WTC11 (cell line): ENCODE measurements at regions not wholly inside any gene's neighbourhood (a gene's known extent, or its start where the extent isn't known, plus 50 kb on each side); places are given as distances from the start of the nearest gene placed in this dataset.

Source experiments
- ATAC-seq: fragments of 200-7000 bp; cut with Tn5 transposase; 2 replicates; pipeline ENCODE4 v1.10.0; 2021; ENCODE audit warnings: mild to moderate bottlenecking, moderate library complexity
- CTCF ChIA-PET: fragments of 300-600 bp; sonication (Branson Sonifier 250); formaldehyde crosslinking; loops from one replicate; lab custom pipeline; 2021; ENCODE audit warnings: antibody characterized with exemption; lab: Charles Lee
- POLR2A ChIA-PET: fragments of 350-600 bp; sonication (Branson Sonifier 250); formaldehyde crosslinking; loops from one replicate; lab custom pipeline; 2021; ENCODE audit warnings: antibody characterized with exemption; lab: Charles Lee
- DNase-seq: peaks from one replicate; pipeline ENCODE4 v3.0.0; 2021; ENCODE audit warnings: low spot score
- H3K27ac Mint-ChIP-seq: 2 replicates; pipeline ENCODE4 v1.8.0; 2021; ENCODE audit warnings: mixed read lengths
- H3K27me3 Mint-ChIP-seq: 2 replicates; pipeline ENCODE4 v1.8.0; 2021; ENCODE audit warnings: low read depth, mild to moderate bottlenecking, moderate library complexity, mixed read lengths
- H3K36me3 Mint-ChIP-seq: 2 replicates; pipeline ENCODE4 v1.8.0; 2021; ENCODE audit warnings: mixed read lengths
- H3K4me1 Mint-ChIP-seq: 2 replicates; pipeline ENCODE4 v1.8.0; 2022; ENCODE audit warnings: mixed read lengths
- H3K4me3 Mint-ChIP-seq: 2 replicates; pipeline ENCODE4 v1.8.0; 2021; ENCODE audit warnings: mild to moderate bottlenecking, moderate library complexity, mixed read lengths
- H3K9me3 Mint-ChIP-seq: 2 replicates; pipeline ENCODE4 v1.8.0; 2021; ENCODE audit warnings: mixed read lengths
- ATF1 ChIP-seq: sonication (generic); formaldehyde crosslinking; IDR thresholded peaks from 2 replicates; pipeline ENCODE4 v1.8.1; 2023; ENCODE audit warnings: mild to moderate bottlenecking, moderate library complexity, missing genetic modification reagents
- ATF2 ChIP-seq: sonication (generic); formaldehyde crosslinking; IDR thresholded peaks from 2 replicates; pipeline ENCODE4 v1.8.1; 2022; ENCODE audit warnings: low read depth, missing genetic modification reagents, borderline replicate concordance
- ATF3 ChIP-seq: sonication (generic); formaldehyde crosslinking; conservative IDR thresholded peaks from 2 replicates; pipeline ENCODE4 v1.8.1; 2022; ENCODE audit warnings: mild to moderate bottlenecking, missing genetic modification reagents
- CREB1 ChIP-seq: sonication (generic); formaldehyde crosslinking; IDR thresholded peaks from 2 replicates; pipeline ENCODE4 v1.8.0; 2023; ENCODE audit warnings: mild to moderate bottlenecking, missing genetic modification reagents
- E2F5 ChIP-seq: sonication (generic); formaldehyde crosslinking; IDR thresholded peaks from 2 replicates; pipeline ENCODE4 v1.8.1; 2022; ENCODE audit warnings: mild to moderate bottlenecking, moderate library complexity, missing genetic modification reagents
- SMAD4 ChIP-seq: sonication (generic); formaldehyde crosslinking; IDR thresholded peaks from 2 replicates; pipeline ENCODE4 v1.8.0; 2022; ENCODE audit warnings: mild to moderate bottlenecking, missing genetic modification reagents
- SP1 ChIP-seq: sonication (generic); formaldehyde crosslinking; conservative IDR thresholded peaks from 2 replicates; pipeline ENCODE4 v1.8.1; 2022; ENCODE audit warnings: missing genetic modification reagents
- TEAD1 ChIP-seq: sonication (generic); formaldehyde crosslinking; IDR thresholded peaks from 2 replicates; pipeline ENCODE4 v1.8.0; 2022; ENCODE audit warnings: mild to moderate bottlenecking, missing genetic modification reagents
- TP53 ChIP-seq: sonication (generic); formaldehyde crosslinking; IDR thresholded peaks from 2 replicates; pipeline ENCODE4 v1.8.1; 2023; ENCODE audit warnings: mild to moderate bottlenecking, missing genetic modification reagents
- ZNF423 ChIP-seq: fragments of 250-450 bp; sonication (Bioruptor Pico); IDR thresholded peaks from 2 replicates; pipeline ENCODE4 v2.1.2; 2022; ENCODE audit warnings: mild to moderate bottlenecking, moderate library complexity
- TF ChIP-seq, protein P1 (sequence below): fragments of 250-450 bp; sonication (Bioruptor Pico); IDR thresholded peaks from 2 replicates; pipeline ENCODE4 v1.9.0; 2021; ENCODE audit warnings: mild to moderate bottlenecking
- TF ChIP-seq, protein P2 (sequence below): fragments of 250-450 bp; sonication (Bioruptor Pico); IDR thresholded peaks from 2 replicates; pipeline ENCODE4 v2.1.2; 2022; ENCODE audit warnings: mild to moderate bottlenecking, moderate library complexity
- TF ChIP-seq, protein P3 (sequence below): sonication (generic); formaldehyde crosslinking; IDR thresholded peaks from 2 replicates; pipeline ENCODE4 v1.8.0; 2022; ENCODE audit warnings: mild to moderate bottlenecking, missing genetic modification reagents
- TF ChIP-seq, protein P4 (sequence below): sonication (generic); formaldehyde crosslinking; IDR thresholded peaks from 2 replicates; pipeline ENCODE4 v1.8.1; 2023; ENCODE audit warnings: mild to moderate bottlenecking, moderate library complexity, missing genetic modification reagents
- TF ChIP-seq, protein P5 (sequence below): sonication (generic); formaldehyde crosslinking; IDR thresholded peaks from 2 replicates; pipeline ENCODE4 v1.8.1; 2023; ENCODE audit warnings: mild to moderate bottlenecking, missing genetic modification reagents
- TF ChIP-seq, protein P6 (sequence below): fragments of 250-450 bp; sonication (Bioruptor Pico); IDR thresholded peaks from 2 replicates; pipeline ENCODE4 v1.9.0; 2021; ENCODE audit warnings: mild to moderate bottlenecking, borderline replicate concordance

DNA sequence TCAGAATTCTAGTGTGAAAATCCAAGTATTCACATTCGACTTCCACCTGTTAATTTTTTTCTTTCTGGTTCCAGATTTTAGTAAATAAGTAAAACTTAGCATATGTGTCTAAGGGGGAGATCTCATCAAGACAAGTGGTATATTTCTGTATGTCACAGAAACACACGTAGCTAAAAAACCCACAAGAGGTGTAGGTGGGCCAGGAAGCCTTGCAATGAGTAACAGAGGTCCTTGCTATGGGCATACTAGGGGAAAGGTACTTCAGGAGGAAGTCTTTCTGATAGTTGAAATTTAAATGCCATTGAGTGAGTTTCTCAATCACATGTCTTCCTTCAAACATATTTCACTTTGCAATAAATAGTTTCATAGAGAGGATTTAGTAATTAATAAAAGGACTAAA is 315.8 kb downstream of the MID1IP1 start (continued):
- TF ChIP-seq, protein P1, sequence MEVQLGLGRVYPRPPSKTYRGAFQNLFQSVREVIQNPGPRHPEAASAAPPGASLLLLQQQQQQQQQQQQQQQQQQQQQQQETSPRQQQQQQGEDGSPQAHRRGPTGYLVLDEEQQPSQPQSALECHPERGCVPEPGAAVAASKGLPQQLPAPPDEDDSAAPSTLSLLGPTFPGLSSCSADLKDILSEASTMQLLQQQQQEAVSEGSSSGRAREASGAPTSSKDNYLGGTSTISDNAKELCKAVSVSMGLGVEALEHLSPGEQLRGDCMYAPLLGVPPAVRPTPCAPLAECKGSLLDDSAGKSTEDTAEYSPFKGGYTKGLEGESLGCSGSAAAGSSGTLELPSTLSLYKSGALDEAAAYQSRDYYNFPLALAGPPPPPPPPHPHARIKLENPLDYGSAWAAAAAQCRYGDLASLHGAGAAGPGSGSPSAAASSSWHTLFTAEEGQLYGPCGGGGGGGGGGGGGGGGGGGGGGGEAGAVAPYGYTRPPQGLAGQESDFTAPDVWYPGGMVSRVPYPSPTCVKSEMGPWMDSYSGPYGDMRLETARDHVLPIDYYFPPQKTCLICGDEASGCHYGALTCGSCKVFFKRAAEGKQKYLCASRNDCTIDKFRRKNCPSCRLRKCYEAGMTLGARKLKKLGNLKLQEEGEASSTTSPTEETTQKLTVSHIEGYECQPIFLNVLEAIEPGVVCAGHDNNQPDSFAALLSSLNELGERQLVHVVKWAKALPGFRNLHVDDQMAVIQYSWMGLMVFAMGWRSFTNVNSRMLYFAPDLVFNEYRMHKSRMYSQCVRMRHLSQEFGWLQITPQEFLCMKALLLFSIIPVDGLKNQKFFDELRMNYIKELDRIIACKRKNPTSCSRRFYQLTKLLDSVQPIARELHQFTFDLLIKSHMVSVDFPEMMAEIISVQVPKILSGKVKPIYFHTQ (CRISPR knock-in tag) = no peak
- TF ChIP-seq, protein P2, sequence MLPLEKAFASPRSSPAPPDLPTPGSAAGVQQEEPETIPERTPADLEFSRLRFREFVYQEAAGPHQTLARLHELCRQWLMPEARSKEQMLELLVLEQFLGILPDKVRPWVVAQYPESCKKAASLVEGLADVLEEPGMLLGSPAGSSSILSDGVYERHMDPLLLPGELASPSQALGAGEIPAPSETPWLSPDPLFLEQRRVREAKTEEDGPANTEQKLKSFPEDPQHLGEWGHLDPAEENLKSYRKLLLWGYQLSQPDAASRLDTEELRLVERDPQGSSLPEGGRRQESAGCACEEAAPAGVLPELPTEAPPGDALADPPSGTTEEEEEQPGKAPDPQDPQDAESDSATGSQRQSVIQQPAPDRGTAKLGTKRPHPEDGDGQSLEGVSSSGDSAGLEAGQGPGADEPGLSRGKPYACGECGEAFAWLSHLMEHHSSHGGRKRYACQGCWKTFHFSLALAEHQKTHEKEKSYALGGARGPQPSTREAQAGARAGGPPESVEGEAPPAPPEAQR (CRISPR knock-in tag) = no peak
- TF ChIP-seq, protein P3, sequence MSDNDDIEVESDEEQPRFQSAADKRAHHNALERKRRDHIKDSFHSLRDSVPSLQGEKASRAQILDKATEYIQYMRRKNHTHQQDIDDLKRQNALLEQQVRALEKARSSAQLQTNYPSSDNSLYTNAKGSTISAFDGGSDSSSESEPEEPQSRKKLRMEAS (CRISPR knock-in tag) = no peak
- TF ChIP-seq ZNF423 (CRISPR knock-in tag) (no peak), SP1 (CRISPR knock-in tag) (no peak), ATF2 (CRISPR knock-in tag) (no peak), CREB1 (CRISPR knock-in tag) (no peak), TEAD1 (no peak)
- TF ChIP-seq, protein P4, sequence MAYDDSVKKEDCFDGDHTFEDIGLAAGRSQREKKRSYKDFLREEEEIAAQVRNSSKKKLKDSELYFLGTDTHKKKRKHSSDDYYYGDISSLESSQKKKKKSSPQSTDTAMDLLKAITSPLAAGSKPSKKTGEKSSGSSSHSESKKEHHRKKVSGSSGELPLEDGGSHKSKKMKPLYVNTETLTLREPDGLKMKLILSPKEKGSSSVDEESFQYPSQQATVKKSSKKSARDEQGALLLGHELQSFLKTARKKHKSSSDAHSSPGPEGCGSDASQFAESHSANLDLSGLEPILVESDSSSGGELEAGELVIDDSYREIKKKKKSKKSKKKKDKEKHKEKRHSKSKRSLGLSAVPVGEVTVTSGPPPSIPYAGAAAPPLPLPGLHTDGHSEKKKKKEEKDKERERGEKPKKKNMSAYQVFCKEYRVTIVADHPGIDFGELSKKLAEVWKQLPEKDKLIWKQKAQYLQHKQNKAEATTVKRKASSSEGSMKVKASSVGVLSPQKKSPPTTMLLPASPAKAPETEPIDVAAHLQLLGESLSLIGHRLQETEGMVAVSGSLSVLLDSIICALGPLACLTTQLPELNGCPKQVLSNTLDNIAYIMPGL (CRISPR knock-in tag) = no peak

- ChIA-PET CTCF (no interaction called here), POLR2A (no interaction called here)
- Mint-ChIP-seq H3K27ac (no peak overlapping the region), H3K27me3 (no peaks in the 10 kb centered on the region; the same call in 1 of the 2 replicates), H3K36me3 (no peaks in the 10 kb centered on the region), H3K9me3 (no peaks in the 10 kb centered on the region), H3K4me1 (peaks cover 5% of the 10 kb centered on the region; the same call in 1 of the 2 replicates), H3K4me3 (no peak overlapping the region)
- ATAC-seq (no peak), DNase-seq (no peak)
- no peak for TF ChIP-seq E2F5 (CRISPR knock-in tag)
- no peak for TF ChIP-seq ATF3 (CRISPR knock-in tag)
- TF ChIP-seq SMAD4 (CRISPR knock-in tag) = no peak
- TF ChIP-seq TP53 = no peak
- TF ChIP-seq, protein P5, sequence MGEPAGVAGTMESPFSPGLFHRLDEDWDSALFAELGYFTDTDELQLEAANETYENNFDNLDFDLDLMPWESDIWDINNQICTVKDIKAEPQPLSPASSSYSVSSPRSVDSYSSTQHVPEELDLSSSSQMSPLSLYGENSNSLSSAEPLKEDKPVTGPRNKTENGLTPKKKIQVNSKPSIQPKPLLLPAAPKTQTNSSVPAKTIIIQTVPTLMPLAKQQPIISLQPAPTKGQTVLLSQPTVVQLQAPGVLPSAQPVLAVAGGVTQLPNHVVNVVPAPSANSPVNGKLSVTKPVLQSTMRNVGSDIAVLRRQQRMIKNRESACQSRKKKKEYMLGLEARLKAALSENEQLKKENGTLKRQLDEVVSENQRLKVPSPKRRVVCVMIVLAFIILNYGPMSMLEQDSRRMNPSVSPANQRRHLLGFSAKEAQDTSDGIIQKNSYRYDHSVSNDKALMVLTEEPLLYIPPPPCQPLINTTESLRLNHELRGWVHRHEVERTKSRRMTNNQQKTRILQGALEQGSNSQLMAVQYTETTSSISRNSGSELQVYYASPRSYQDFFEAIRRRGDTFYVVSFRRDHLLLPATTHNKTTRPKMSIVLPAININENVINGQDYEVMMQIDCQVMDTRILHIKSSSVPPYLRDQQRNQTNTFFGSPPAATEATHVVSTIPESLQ (CRISPR knock-in tag) = no peak
- TF ChIP-seq, protein P6, sequence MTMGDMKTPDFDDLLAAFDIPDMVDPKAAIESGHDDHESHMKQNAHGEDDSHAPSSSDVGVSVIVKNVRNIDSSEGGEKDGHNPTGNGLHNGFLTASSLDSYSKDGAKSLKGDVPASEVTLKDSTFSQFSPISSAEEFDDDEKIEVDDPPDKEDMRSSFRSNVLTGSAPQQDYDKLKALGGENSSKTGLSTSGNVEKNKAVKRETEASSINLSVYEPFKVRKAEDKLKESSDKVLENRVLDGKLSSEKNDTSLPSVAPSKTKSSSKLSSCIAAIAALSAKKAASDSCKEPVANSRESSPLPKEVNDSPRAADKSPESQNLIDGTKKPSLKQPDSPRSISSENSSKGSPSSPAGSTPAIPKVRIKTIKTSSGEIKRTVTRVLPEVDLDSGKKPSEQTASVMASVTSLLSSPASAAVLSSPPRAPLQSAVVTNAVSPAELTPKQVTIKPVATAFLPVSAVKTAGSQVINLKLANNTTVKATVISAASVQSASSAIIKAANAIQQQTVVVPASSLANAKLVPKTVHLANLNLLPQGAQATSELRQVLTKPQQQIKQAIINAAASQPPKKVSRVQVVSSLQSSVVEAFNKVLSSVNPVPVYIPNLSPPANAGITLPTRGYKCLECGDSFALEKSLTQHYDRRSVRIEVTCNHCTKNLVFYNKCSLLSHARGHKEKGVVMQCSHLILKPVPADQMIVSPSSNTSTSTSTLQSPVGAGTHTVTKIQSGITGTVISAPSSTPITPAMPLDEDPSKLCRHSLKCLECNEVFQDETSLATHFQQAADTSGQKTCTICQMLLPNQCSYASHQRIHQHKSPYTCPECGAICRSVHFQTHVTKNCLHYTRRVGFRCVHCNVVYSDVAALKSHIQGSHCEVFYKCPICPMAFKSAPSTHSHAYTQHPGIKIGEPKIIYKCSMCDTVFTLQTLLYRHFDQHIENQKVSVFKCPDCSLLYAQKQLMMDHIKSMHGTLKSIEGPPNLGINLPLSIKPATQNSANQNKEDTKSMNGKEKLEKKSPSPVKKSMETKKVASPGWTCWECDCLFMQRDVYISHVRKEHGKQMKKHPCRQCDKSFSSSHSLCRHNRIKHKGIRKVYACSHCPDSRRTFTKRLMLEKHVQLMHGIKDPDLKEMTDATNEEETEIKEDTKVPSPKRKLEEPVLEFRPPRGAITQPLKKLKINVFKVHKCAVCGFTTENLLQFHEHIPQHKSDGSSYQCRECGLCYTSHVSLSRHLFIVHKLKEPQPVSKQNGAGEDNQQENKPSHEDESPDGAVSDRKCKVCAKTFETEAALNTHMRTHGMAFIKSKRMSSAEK (CRISPR knock-in tag) = no peak
- TF ChIP-seq ATF1 (CRISPR knock-in tag) = no peak
- no peak for TF ChIP-seq ZNF423 (CRISPR knock-in tag)
Observed at GRCh38 chrX:39121903-39122302, 320.6 kb downstream of the MID1IP1 start.
